Ovary (tissue), 7 donors: ENCODE measurements at regions not wholly inside any gene's neighbourhood (a gene's known extent, or its start where the extent isn't known, plus 50 kb on each side); places are given as distances from the start of the nearest gene placed in this dataset.

Experiments
- DNase-seq, 5 donors: peaks; one replicate each; pipeline ENCODE4 v3.0.0-alpha.2; 2019 to 2020
- H3K27ac ChIP-seq, 2 donors: fragments of 200-600 bp; one replicate each; pipeline versions ENCODE4 v1.5.1 to v1.8.0; 2019 to 2022
- H3K27me3 ChIP-seq: fragments of 200-600 bp; one replicate; pipeline ENCODE4 v1.8.0; 2022
- H3K36me3 ChIP-seq: fragments of 200-600 bp; sonication (generic); one replicate; pipeline ENCODE4 v1.5.1; 2019
- H3K4me1 ChIP-seq: one replicate; pipeline ENCODE4 v1.8.1; 2013; ENCODE audit warnings: mild to moderate bottlenecking, moderate library complexity; ENCODE audit not compliant: insufficient read depth
- H3K4me3 ChIP-seq: fragments of 200-600 bp; sonication (generic); one replicate; pipeline ENCODE4 v1.5.1; 2017
- H3K9me3 ChIP-seq, 2 donors: fragments of 200-600 bp in 1 of 2; sonication (generic) in 1 of 2; one replicate each; pipeline versions ENCODE4 v1.5.1 to v1.8.1; 2013 to 2019; ENCODE audit warnings: mild to moderate bottlenecking in 1 of 2, moderate library complexity in 1 of 2
- CTCF ChIP-seq, 3 donors: fragments of 450-650 bp in 2 of 3; fragments of 200-600 bp in 1 of 3; IDR thresholded peaks; one replicate each; pipeline versions ENCODE4 v1.5.1 to v1.8.0; 2016 to 2022; ENCODE audit warnings: antibody characterized with exemption in 3 of 3, mild to moderate bottlenecking in 1 of 3
- EP300 ChIP-seq: sonication (generic); formaldehyde crosslinking; IDR thresholded peaks from one replicate; pipeline ENCODE4 v1.6.1; 2017; ENCODE audit warnings: antibody characterized with exemption
- POLR2A ChIP-seq: fragments of 450-650 bp; IDR thresholded peaks from one replicate; pipeline ENCODE4 v1.6.1; 2017; ENCODE audit warnings: antibody characterized with exemption, mild to moderate bottlenecking, moderate library complexity
- WGBS, 3 donors: extraction: QIAGEN DNeasy Blood & Tissue Kit in 1 of 3; methylation state at CpG; one replicate each; pipeline versions ENCODE4 v1.1.5 to v1.1.7; 2013 to 2017; 5-methylcytosine and 5-hydroxymethylcytosine counted together
- intact Hi-C, 4 donors: fragments of 100-400 bp; cut with DNase I; formaldehyde crosslinking; loops; one replicate each; pipeline versions ENCODE4 v1.11.0 to v1.15.1; 2022 to 2023
- donor health status: DM: no; HTN: no; CAD: no; lungs with moderate emphysema.
- donor health status: DM: no; HTN: no; CAD: no.
- donor health status: Bipolar disorder and iron deficiency.
- donor health status: DM: no; HTN: no; CAD: no.
- donor health status: DM: yes; HTN: yes; CAD: no.

- no peaks in the 10 kb centered on the region for H3K4me1 ChIP-seq
- H3K36me3 ChIP-seq: no peaks in the 10 kb centered on the region
- H3K9me3 ChIP-seq: no peaks in the 10 kb centered on the region
- 69 to 73% (median 70%) methylated on average over 1 of the region's 1 CpG for WGBS, 3 donors
- TF ChIP-seq CTCF (IDR thresholded peaks at IDR 0.05) (no peak), EP300 (no peak), POLR2A (no peak)
- intact Hi-C loops: no loop called here
- H3K4me3 ChIP-seq: no peak overlapping the region
- no peak overlapping the region for H3K27ac ChIP-seq
- H3K27me3 ChIP-seq: no peaks in the 10 kb centered on the region
- no peak for DNase-seq
Observed at GRCh38 chr6:142011775-142012174, 121.0 kb upstream of the GJE1 start.

- DNase-seq: no peak
- intact Hi-C loops: no loop called here
- no peak overlapping the region for H3K27ac ChIP-seq
Observed at GRCh38 chr6:142011156-142011555, 121.6 kb upstream of the GJE1 start.

GRCh38 chr6:142009647-142010046 lies 123.1 kb upstream of the GJE1 start:
- no peaks in the 10 kb centered on the region for H3K4me1 ChIP-seq
- intact Hi-C loops: no loop called here
- H3K36me3 ChIP-seq: no peaks in the 10 kb centered on the region
- no peak overlapping the region for H3K27ac ChIP-seq
- DNase-seq: no peak
- H3K27me3 ChIP-seq: no peaks in the 10 kb centered on the region
- no peaks in the 10 kb centered on the region for H3K9me3 ChIP-seq
- H3K4me3 ChIP-seq: no peak overlapping the region
- 39 to 71% (median 42%) methylated on average over 2 of the region's 2 CpGs for WGBS, 3 donors
- no peak for TF ChIP-seq POLR2A
- no peak for TF ChIP-seq CTCF (IDR thresholded peaks at IDR 0.05)
- no peak for TF ChIP-seq EP300

More at GRCh38 chr6:142011156-142011555, 121.6 kb upstream of the GJE1 start:
- Histone ChIP-seq H3K4me1 (no peaks in the 10 kb centered on the region), H3K9me3 (no peaks in the 10 kb centered on the region), H3K27me3 (no peaks in the 10 kb centered on the region), H3K4me3 (no peak overlapping the region), H3K36me3 (no peaks in the 10 kb centered on the region)
- no peak for TF ChIP-seq POLR2A
- TF ChIP-seq EP300: no peak
- TF ChIP-seq CTCF (IDR thresholded peaks at IDR 0.05): no peak

GRCh38 chr6:142008781-142009180 lies 123.9 kb upstream of the GJE1 start:
- Histone ChIP-seq H3K27me3 (no peaks in the 10 kb centered on the region), H3K4me1 (no peaks in the 10 kb centered on the region), H3K36me3 (no peaks in the 10 kb centered on the region), H3K9me3 (no peaks in the 10 kb centered on the region), H3K27ac (no peak overlapping the region), H3K4me3 (no peak overlapping the region)
- no peak for DNase-seq
- TF ChIP-seq POLR2A (no peak), EP300 (no peak), CTCF (IDR thresholded peaks at IDR 0.05) (no peak)
- intact Hi-C loops: no loop called here
- 67 to 78% (median 78%) methylated on average over 1 of the region's 1 CpG for WGBS, 3 donors
